ENCODE measurements at regions not wholly inside any gene's neighbourhood (a gene's known extent, or its start where the extent isn't known, plus 50 kb on each side); places are given as distances from the start of the nearest gene placed in this dataset.

GRCh38 chr15:29356786-29357185 lies 87.2 kb upstream of the NSMCE3 start:
- no peak for DNase-seq

DNA sequence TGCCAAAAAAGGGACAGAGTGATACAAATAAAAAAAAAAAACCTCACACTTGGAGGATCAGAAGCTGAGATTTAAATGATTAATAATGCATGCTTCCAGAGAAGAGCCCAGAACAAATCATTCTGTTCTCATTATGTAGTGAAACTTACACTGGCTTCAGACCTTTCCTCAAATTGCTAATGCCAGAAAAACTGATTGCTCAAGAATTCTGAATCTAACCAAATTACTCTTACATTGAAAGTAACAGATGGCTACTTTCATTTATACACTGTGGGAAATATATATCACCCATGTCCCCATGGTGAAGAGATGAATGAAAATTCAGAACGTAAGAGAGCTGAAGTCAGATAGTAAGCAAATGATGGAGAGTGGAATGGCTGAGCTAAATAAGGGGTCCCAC lies 85.9 kb upstream of the NSMCE3 start:
- no peak for DNase-seq

GRCh38 chr15:29352402-29352801 lies 82.8 kb upstream of the NSMCE3 start:
- no peak for DNase-seq

DNA sequence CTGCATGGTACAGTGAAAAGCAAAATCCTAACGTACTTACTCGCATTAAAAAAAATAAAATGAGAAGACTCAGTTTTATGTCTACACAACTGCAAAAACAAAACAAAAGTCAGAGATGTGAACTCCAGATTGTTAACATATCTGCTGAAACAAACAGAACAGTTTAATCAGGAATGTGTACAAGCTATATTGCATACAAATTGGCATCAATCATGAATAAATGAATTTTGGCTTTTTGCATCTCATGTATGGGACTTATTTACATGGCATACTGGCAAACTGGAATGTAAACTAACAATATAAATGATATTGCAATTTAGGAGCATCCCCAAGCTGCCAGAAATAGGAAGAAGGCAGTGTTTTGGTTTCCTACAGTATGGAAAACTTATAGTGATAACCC lies 79.6 kb upstream of the NSMCE3 start:
- DNase-seq: no peak

- no peak for DNase-seq
These were observed 78.8 kb upstream of the NSMCE3 start for GRCh38 chr15:29348336-29348914.

GRCh38 chr15:29346998-29347397 lies 77.4 kb upstream of the NSMCE3 start:
- no peak for DNase-seq

DNA sequence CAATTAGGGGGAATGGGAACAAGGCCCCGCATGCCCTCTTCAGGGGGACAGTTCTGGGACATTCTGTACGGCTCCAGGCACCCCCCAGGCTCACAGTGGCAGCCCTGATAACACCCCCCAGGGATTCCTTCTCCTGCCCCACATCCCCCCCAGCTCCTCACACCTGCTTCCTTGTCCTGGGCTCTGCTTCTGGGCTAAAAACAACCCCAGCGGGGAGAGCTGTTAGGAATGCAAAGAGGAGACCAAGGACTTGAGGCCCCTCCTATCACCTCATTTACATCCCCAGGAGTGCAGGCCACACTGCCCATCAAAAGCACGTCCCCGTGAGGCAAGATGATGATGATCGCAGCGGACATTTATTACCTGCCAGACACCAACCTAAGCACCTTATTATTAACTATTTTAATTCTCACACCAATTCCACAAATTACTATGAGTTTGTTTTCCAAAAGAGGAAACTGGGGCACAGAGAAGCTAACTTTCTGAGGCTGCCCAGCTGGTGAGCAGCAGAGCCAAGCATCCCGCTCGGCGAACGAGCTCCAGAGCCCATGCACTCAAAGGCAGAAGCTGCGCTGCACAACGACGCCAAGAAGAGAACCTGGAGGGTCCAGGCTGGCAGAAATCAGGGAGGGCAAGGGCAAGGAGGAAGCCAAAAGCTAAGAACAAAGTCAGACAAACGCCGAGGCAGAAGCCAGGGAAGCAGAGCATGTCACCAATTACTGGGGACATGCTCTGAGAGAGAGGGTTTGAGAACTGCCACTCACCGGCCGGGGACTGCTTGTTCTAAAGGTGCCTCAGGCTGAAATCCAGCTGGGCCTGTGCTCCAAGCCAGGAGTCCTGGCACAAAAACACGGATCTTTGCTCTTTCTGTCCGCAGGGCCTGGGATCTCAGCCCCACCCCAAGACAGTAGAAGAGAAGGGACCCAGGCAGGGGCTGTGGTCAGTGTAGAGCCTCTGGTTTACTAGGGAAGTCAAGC lies 76.2 kb upstream of the NSMCE3 start:
- DNase-seq: no peak

DNA sequence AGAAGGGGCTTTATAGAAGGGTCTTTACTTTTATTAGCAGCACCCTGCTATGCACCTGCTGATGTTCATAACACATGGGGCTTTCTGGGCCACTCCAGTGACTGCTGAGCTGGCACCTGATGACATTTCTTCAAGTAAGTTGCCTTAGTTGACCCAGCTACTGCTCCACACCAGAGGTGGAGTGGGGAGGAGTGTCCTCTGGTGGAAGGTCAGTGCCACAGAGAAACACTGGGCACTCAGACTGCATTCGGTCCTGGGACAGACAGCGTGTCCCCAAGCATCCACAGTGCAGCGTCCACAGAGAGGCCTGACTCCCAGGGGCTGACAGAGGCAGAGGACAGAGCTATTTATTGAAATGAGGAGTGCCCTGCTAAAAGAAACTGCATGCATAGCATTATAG lies 74.9 kb upstream of the NSMCE3 start:
- no peak for DNase-seq

- no peak for DNase-seq
These were observed 73.6 kb upstream of the NSMCE3 start for GRCh38 chr15:29343229-29343628.

DNA sequence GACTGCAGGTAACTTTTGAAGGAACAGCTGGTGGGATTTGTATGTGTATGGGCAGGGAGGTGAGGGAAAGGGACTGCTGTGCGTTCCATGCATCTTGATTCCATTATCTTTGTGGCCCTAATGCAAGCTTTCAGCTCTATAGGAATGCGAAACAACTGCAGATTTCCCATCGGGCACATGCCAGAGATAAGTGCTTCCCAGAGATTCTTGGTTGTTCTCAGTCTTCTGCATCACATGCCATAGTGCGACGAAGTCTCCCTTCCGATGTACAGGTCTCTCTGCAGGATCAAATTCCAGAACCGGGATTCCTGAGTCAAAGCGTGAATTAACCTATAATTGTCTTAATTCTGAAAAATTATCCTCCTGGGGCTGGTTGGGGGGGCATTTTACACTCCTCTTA lies 72.6 kb upstream of the NSMCE3 start:
- no peak for DNase-seq

- DNase-seq: no peak
These were observed 67.7 kb upstream of the NSMCE3 start for GRCh38 chr15:29337156-29337959.

DNA sequence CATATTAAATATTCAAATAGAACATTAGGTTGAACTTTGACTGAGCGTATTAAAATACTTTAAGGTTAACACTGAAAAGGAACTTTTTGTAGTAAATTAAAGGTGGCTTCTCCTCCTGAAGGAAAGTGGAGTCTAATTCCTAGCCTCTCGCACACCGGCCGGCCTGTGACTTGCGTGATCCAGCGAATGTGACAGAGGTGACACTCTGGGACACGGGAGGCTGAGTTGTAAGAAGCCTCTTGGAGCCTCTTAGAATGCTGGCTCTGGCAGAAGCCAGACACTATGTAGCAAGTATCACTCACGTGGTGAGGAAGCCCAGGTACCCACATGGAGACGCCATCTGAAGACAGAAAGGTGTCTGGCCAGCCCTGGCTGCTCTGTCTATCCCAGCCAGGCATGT lies 64.9 kb upstream of the NSMCE3 start:
- no peak for DNase-seq

DNA sequence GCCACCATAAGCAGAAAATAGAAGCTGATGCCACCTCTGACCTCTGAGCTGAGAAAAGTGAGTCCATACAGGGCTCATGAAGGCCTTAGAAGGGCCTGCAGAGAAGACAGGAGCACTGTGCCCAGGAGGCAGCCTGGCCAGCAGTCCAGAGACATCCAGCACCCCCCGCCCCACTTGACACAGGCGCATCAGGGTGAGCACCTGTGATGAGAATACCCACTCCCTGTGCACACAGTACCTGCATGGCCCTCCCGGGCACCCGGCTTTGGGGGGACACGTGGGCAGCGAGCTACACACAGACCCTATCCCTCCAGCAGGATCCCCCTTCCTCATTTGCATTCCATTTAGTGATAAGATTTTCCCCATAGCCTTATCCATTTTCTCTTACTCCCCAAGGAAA lies 63.6 kb upstream of the NSMCE3 start:
- no peak for DNase-seq

- no peak for DNase-seq
These were observed 62.0 kb upstream of the NSMCE3 start for GRCh38 chr15:29331669-29332068.

GRCh38 chr15:29331071-29331470 lies 61.4 kb upstream of the NSMCE3 start:
- no peak for DNase-seq

DNA sequence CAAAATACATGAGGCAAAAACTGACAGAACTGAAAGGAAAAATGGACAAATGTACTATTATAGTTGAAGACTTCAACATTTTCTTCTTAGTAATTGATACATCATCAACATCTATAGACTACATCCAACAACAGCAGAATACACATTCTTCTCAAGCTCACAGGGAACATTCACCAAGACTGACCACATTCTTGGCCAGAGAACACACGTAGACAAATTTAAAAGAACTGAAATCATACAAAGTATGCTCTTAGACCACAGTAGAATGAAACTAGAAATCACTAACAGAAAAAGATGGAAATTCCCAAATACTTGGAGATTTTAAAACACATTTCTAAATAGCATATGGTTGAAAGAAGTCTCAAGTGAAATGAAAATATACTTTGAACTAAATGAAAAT lies 55.1 kb upstream of the NSMCE3 start:
- no peak for DNase-seq

- no peak for DNase-seq
These were observed 53.9 kb upstream of the NSMCE3 start for GRCh38 chr15:29323557-29323956.

DNA sequence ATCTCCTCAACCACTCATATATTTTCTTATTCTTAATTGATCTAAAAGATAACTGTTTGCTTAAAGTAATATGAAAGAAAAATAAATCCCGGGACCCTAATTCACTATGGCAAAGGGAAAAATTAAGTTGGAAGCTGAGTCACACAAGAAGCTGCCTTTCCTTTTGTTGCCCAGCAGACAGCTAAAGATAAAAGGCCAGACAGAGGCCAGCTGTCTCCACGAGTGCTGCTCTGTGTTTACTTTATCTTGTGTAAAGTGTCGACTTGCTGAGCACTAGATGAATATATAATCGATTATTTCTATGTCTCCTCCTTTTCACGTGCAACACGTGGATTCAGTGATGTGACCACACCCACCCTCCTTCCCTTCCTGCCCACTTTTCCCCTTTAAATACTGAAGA lies 52.8 kb upstream of the NSMCE3 start:
- DNase-seq: no peak

DNA sequence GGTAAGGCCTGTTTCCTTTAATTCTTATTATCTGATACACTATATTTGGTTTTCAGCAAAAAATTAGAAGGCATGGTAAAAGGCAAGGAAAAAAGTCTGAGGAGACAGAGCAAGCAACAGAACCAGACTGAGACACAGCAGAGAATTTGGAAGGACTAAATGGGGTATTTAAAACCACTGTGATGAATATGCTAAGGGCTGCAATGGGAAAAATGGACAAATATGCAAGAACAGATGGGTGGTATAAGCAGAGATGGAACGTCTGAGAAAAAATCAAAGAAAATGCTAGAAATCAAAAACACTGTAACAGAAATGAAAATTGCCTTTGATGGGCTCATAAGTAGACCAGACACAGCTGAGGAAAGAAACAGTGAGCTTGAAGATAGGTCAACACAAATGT lies 50.8 kb upstream of the NSMCE3 start:
- no peak for DNase-seq

DNA sequence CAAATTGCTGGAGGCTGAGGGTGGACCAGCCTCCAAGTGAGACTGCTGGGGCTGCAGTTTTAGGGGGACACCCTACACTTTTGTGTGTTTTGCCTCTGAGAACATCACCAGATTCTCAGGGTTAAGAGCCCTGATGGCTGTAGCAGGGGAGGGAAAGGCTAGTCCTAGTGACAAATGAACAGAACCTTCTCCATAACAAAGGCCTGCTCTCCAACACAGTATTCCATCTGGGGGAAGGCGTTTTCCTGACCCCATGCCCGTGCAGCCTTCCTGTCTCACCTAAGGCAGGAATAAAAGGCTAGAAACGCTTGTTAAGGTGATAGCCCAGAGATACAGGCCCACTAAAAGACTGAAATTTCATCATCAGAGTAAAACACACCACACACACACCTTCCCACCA lies 50.2 kb upstream of the NSMCE3 start:
- no peak for DNase-seq
